KBM-7 (cell line): ENCODE measurements at regions not wholly inside any gene's neighbourhood (a gene's known extent, or its start where the extent isn't known, plus 50 kb on each side); places are given as distances from the start of the nearest gene placed in this dataset.
"Not testable (repeated sequence)": the region's sequence is repeated elsewhere in the genome, so short reads cannot be mapped to it uniquely, and the experiment has no call there.

Experiments
- DNase-seq: peaks from one replicate; pipeline ENCODE4 v3.0.0-alpha.2; 2015
- in situ Hi-C: fragments of 300-500 bp; cut with MboI; formaldehyde crosslinking; loops from 2 replicates; pipeline ENCODE4 v1.14.3; 2020; ENCODE audit warnings: low sequenced_read_pairs, low pct_unique_long_range_greater_than_20kb, mixed read lengths

GRCh38 chr5:121038438-121038837, 574.3 kb downstream of the PRR16 start:
- DNase-seq: no peak
- in situ Hi-C loops: no loop called here

DNA sequence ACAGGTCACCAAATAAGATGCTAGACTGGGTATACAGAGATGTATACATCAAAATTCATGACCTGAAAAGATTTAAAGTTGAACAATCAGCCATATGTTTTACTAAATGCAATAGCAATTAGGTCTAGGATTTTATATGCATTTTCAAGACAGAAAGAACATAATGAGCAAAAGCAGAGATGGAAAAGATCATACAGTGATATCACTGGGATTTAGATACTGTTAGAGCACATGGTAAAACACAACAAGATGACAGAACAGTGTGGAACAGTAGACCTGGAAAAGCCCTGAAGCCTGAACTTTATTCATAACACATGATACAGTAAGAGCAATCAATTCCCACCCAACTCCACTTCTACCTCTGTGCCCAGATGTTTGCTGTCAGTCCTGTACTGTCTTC, 585.9 kb downstream of the PRR16 start:
- in situ Hi-C loops: no loop called here
- DNase-seq: no peak

- in situ Hi-C loops: no loop called here
- DNase-seq: peak; percentile 46
These were observed 589.2 kb downstream of the PRR16 start for GRCh38 chr5:121053055-121053985.

DNA sequence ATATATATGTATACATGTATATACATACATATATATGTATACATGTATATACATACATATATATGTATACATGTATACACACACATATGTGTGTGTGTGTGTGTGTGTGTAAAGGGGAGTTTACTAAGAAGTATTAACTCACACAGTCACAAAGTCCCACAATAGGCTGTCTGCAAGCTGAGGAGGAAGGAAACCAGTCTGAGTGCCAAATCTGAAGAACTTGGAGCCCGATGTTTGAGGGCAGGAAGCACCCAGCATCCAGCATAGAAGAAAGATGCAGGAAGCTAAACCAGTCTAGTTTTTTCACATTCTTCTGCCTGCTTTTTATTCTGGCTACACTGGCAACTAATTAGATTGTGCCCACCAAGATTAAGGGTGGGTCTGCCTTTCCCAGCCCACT, 591.5 kb downstream of the PRR16 start:
- no peak for DNase-seq
- in situ Hi-C loops: no loop called here

DNA sequence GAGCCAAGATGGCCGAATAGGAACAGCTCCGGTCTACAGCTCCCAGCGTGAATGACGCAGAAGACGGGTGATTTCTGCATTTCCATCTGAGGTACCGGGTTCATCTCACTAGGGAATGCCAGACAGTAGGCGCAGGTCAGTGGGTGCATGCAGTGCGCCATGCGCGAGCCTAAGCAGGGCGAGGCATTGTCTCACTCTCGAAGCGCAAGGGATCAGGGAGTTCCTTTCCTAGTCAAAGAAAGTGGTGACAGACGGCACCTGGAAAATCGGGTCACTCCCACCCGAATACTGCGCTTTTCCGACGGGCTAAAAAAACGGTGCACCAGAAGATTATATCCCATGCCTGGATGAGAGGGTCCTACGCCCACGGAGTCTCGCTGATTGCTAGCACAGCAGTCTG, 600.1 kb downstream of the PRR16 start:
- in situ Hi-C loops, DNase-seq: not testable (repeated sequence)

- no peak for DNase-seq
- in situ Hi-C loops: no loop called here
These were observed 622.6 kb downstream of the PRR16 start for GRCh38 chr5:121086671-121087070.

DNA sequence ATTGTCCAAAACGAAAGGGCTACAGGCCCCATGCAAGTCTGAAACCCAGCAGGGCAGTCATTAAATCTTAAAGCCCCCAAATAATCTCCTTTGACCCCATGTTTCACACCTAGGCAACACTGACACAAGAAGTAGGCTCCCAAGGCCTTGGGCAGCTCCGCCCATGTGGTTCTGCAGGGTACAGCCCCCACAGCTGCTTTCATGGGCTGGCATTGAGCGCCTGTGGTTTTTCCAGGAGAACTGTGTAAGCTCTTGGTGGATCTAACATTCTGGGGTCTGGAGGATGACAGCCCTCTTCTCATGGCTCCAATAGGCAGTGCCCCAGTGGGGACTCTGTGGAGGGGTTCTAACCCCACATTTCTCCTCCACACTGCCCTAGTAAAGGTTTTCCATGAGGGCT, 623.5 kb downstream of the PRR16 start:
- no peak for DNase-seq
- in situ Hi-C loops: no loop called here

DNA sequence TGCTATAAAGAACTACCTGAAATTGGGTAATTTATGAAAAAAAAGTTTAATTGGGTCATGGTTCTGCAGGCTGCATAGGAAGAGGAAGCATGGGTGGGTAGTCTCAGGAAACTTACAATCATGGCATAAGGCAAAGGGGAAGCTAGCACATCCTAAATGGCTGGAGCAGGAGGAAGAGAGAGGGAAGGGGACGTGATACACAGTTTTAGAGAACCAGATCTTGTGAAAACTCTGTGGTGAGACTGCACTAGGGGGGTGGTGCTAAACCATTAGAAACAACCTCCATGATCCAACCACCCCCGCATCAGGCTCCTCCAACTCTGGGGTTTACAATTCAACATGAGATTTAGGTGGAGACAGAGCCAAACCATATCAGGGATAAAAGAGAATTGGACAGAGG, 624.2 kb downstream of the PRR16 start:
- in situ Hi-C loops: no loop called here
- peak; percentile 57 for DNase-seq

DNA sequence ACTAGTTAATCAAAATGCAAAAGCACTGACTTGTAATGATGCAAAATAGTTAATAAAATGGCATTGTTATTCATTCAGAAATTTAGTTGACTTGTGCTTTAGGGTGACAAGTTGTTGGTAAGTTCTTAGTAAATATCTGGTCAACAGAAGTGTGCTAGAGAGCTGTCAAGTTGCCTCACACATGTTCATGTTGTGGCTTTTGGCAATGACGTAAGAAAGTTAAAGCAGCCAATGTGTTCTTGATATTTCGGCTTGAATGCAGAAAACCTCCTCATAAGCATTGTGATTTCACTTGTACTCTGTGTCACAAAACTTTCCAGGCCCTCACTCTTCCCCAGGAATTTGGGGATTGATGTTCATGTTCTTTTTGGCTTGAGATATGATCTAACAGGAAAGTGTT, 626.7 kb downstream of the PRR16 start:
- DNase-seq: no peak

DNA sequence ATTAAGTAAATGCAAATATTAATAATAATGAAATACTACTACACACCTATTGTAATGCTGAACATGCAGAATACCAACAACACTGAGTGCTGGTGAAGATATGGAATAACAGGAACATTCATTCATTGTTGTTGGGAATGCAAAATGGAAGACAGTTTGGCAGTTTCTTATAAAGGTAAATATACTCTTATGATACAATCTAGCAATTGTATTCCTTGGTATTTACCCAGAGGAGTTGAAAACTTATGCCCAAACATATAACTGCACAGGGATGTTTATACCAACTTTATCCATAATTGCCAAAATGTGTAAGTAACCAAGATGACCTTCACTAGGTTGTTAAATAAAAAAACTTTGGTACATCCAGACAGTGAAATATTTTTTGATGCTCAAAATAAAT, 636.8 kb downstream of the PRR16 start:
- in situ Hi-C loops: no loop called here
- no peak for DNase-seq

More for the DNA sequence above, 626.7 kb downstream of the PRR16 start:
- in situ Hi-C loops: no loop called here

DNA sequence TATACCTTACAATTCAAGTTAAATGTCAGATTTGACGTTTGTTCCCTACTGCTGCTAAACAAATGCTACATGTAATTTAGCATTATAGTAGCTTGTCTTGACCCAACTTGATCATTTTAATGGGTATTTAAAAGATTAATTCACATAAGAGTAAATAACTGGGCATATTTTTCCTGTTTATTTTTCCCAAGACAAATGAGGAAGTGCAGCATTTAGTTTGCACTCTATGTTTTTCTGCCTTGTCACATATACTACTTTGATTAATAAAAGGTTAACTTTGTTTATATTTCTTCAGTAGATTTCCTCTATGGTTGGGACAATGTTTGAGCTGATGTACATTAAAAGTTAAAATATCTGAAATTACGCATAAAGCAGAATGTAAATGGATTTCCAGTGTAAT, 641.8 kb downstream of the PRR16 start:
- no peak for DNase-seq
- in situ Hi-C loops: no loop called here

DNA sequence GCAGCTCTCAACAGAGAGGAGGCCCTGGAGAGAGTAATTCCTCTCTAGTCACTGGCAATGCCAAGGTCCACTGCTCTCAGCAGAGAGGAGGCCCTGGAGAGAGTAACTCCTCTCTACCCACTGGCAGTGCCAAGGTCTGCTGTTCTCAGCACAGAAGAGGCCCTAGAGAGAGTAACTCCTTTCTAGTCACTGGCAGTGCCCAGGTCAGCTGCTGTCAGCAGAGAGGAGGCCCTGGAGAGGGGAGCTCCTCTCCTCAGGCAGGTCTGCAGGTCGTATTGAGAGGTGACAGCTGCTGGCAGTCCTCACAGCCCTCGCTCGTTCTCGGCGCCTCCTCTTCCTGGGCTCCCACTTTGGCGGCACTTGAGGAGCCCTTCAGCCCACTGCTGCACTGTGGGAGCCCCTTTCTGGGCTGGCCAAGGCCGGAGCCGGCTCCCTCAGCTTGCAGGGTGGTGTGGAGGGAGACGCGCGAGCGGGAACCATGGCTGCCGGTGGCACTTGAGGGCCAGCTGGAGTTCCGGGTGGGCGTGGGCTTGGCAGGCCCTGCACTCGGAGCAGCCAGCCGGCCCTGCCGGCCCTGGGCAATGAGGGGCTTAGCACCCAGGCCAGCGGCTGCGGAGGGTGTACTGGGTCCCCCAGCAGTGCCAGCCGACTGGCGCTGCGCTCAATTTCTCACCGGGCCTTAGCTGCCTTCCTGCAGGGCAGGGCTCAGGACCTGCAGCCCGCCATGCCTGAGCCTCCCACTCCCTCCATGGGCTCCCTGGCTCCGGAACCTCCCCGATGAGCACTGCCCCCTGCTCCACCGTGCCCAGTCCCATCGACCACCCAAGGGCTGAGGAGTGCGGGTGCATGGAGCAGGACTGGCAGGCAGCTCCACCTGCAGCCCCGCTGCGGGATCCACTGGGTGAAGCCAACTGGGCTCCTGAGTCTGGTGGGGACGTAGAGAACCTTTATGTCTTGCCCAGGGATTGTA, 642.9 kb downstream of the PRR16 start:
- in situ Hi-C loops, DNase-seq: not testable (repeated sequence)

GRCh38 chr5:121108725-121109124, 644.6 kb downstream of the PRR16 start:
- in situ Hi-C loops: no loop called here
- no peak for DNase-seq

- in situ Hi-C loops: no loop called here
- no peak for DNase-seq
These were observed 645.7 kb downstream of the PRR16 start for GRCh38 chr5:121109817-121110216.

GRCh38 chr5:121121786-121122185, 657.7 kb downstream of the PRR16 start:
- in situ Hi-C loops: no loop called here
- no peak for DNase-seq

GRCh38 chr5:121138495-121138907, 674.4 kb downstream of the PRR16 start:
- DNase-seq: no peak
- in situ Hi-C loops: no loop called here

DNA sequence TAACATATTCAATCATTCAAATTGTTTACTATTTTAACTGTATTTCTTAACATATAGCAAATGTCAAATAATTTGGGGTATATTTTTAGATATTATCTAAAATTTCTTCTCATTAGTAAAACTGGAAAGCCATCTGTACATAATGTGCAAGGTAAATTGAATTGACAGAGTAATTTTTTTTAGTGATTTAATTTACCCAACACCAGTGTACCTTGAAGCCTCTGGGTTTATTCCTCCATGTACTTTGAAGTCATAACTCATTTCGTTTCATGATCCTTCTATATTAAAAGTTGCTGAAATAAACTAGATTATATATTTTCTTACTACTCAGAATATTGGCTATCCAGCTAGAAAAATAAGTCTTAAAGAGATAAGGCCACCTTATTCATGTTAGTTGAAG, 674.9 kb downstream of the PRR16 start:
- in situ Hi-C loops: no loop called here
- DNase-seq: no peak

DNA sequence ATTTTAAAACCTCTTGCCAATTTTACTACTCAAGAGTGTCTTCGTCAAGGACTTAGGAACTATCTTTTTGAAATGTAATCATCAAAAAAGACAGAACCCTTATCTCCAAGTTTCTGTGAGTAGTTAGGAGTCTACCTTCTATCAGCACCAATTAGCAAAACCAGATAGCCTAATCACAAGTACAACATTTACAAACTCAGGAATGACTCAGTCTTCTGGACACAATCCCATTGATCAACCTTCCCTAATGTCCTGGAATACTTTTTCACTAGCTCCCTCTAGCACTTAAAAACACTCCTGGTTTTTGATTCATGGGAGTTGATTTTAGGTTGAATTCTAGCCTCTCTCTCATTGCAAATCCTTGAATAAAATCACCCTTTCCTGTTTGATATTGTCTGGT, 680.7 kb downstream of the PRR16 start:
- in situ Hi-C loops: no loop called here
- DNase-seq: no peak

- DNase-seq: no peak
- in situ Hi-C loops: no loop called here
These were observed 687.4 kb downstream of the PRR16 start for GRCh38 chr5:121151534-121151933.

- no peak for DNase-seq
- in situ Hi-C loops: no loop called here
These were observed 688.3 kb downstream of the PRR16 start for GRCh38 chr5:121152411-121152810.
